IMR-90 (cell line): ENCODE measurements at regions not wholly inside any gene's neighbourhood (a gene's known extent, or its start where the extent isn't known, plus 50 kb on each side); places are given as distances from the start of the nearest gene placed in this dataset.

Experiments
- ATAC-seq: fragments of 200-7000 bp; cut with Tn5 transposase; 2 replicates; pipeline ENCODE4 v1.9.1; 2020; ENCODE audit warnings: low read depth, mild to moderate bottlenecking, moderate library complexity
- BruUV-seq: library from RNA; stranded (reverse); fragments of 400-500 nt; replicated peaks from 2 replicates; lab custom pipeline; 2021; lab: Mats Ljungman, UMichigan
- CTCF ChIA-PET: fragments of 300-600 bp; formaldehyde crosslinking; extraction: SDS; loops from one replicate; lab custom pipeline; 2021; ENCODE audit warnings: antibody characterized with exemption; lab: Yijun Ruan, JAX
- POLR2A ChIA-PET: fragments of 300-600 bp; sonication (Branson Sonifier 250); formaldehyde crosslinking; loops from one replicate; lab custom pipeline; 2022; ENCODE audit warnings: antibody characterized with exemption; ENCODE audit not compliant: unreplicated experiment; lab: Charles Lee
- DNase-seq: peaks from one replicate; pipeline ENCODE4 v3.0.0; 2013
- H2AFZ ChIP-seq: replicated peaks from 2 replicates; pipeline ENCODE3; 2013; ENCODE audit warnings: low read length, mild to moderate bottlenecking; ENCODE audit not compliant: poor library complexity
- H2AK5ac ChIP-seq: 2 replicates; pipeline ENCODE4 v1.6.1; 2013; ENCODE audit warnings: low read depth, low read length, inconsistent platforms
- H2AK9ac ChIP-seq: replicated peaks from 2 replicates; pipeline ENCODE3; 2013; ENCODE audit warnings: mild to moderate bottlenecking, low read depth, low read length, moderate library complexity; ENCODE audit not compliant: poor library complexity
- H2BK120ac ChIP-seq: 2 replicates; pipeline ENCODE4 v1.6.1; 2013; ENCODE audit warnings: low read depth, low read length, inconsistent platforms
- H2BK15ac ChIP-seq: 3 replicates; pipeline ENCODE4 v1.6.1; 2013; ENCODE audit warnings: low read depth, low read length, inconsistent platforms
- H2BK20ac ChIP-seq: 2 replicates; pipeline ENCODE4 v1.6.1; 2013; ENCODE audit warnings: low read depth, mild to moderate bottlenecking, inconsistent platforms, low read length, moderate library complexity
- H2BK5ac ChIP-seq: 2 replicates; pipeline ENCODE4 v1.6.1; 2013; ENCODE audit warnings: mild to moderate bottlenecking, low read depth, low read length, inconsistent platforms; ENCODE audit not compliant: poor library complexity, severe bottlenecking
- H3K14ac ChIP-seq: replicated peaks from 2 replicates; pipeline ENCODE4 v1.6.1; 2013; ENCODE audit warnings: low read depth, low read length, inconsistent platforms
- H3K18ac ChIP-seq: 2 replicates; pipeline ENCODE4 v1.6.1; 2013; ENCODE audit warnings: low read depth, low read length, control low read depth
- H3K23ac ChIP-seq: 2 replicates; pipeline ENCODE4 v1.6.1; 2013; ENCODE audit warnings: low read depth, low read length, inconsistent platforms
- H3K27ac ChIP-seq: 2 replicates; pipeline ENCODE4 v1.5.1; 2013; ENCODE audit warnings: mild to moderate bottlenecking, control low read depth, low read length; ENCODE audit not compliant: insufficient read depth
- H3K27me3 ChIP-seq: 2 replicates; pipeline ENCODE4 v1.6.1; 2013; ENCODE audit warnings: low read length; ENCODE audit not compliant: control insufficient read depth, insufficient read depth
- H3K36me3 ChIP-seq: 2 replicates; pipeline ENCODE4 v1.6.1; 2013; ENCODE audit warnings: low read length, mixed read lengths; ENCODE audit not compliant: control insufficient read depth, insufficient read depth
- H3K4ac ChIP-seq: 2 replicates; pipeline ENCODE4 v1.6.1; 2013; ENCODE audit warnings: low read depth, low read length, inconsistent platforms
- H3K4me1 ChIP-seq: 2 replicates; pipeline ENCODE4 v1.6.1; 2013; ENCODE audit warnings: low read length, mixed read lengths; ENCODE audit not compliant: control insufficient read depth, insufficient read depth
- H3K4me2 ChIP-seq: 2 replicates; pipeline ENCODE4 v1.6.1; 2013; ENCODE audit warnings: low read depth, mild to moderate bottlenecking, control low read depth, low read length, moderate library complexity
- H3K4me3 ChIP-seq: 2 replicates; pipeline ENCODE4 v1.5.1; 2013; ENCODE audit warnings: low read depth, mild to moderate bottlenecking, control low read depth, low read length, moderate library complexity; ENCODE audit not compliant: insufficient read depth
- H3K56ac ChIP-seq: 2 replicates; pipeline ENCODE4 v1.6.1; 2013; ENCODE audit warnings: low read length, inconsistent platforms; ENCODE audit not compliant: insufficient read depth; ENCODE audit errors: extremely low read depth
- H3K79me1 ChIP-seq, 2 experiments: 2 replicates each; pipeline ENCODE4 v1.6.1; 2013; ENCODE audit warnings: low read length in 2 of 2, inconsistent platforms in 1 of 2, low read depth in 1 of 2
- H3K9ac ChIP-seq: 2 replicates; pipeline ENCODE4 v1.6.1; 2013; ENCODE audit warnings: low read depth, low read length, control low read depth
- H3K9me1 ChIP-seq: 2 replicates; pipeline ENCODE4 v1.6.1; 2013; ENCODE audit warnings: low read length, inconsistent platforms; ENCODE audit not compliant: insufficient read depth
- H3K9me3 ChIP-seq: 2 replicates; pipeline ENCODE4 v1.6.1; 2013; ENCODE audit warnings: low read length; ENCODE audit not compliant: control insufficient read depth, insufficient read depth
- H4K20me1 ChIP-seq: 2 replicates; pipeline ENCODE4 v1.6.1; 2013; ENCODE audit warnings: low read length, inconsistent platforms; ENCODE audit not compliant: insufficient read depth
- H4K5ac ChIP-seq: 2 replicates; pipeline ENCODE4 v1.6.1; 2013; ENCODE audit warnings: mild to moderate bottlenecking, low read depth, low read length, control low read depth
- H4K8ac ChIP-seq, 2 experiments: 2 replicates each; pipeline ENCODE4 v1.6.1; 2013; ENCODE audit warnings: low read depth in 2 of 2, low read length in 2 of 2, control low read depth in 1 of 2, inconsistent platforms in 1 of 2
- H4K91ac ChIP-seq: 2 replicates; pipeline ENCODE4 v1.6.1; 2013; ENCODE audit warnings: low read depth, low read length, inconsistent platforms; ENCODE audit not compliant: insufficient read depth
- MAFK ChIP-seq: IDR thresholded peaks from 2 replicates; pipeline ENCODE4 v1.6.1; 2012; ENCODE audit warnings: low read depth, low read length, improper control_type of control experiment
- POLR2A ChIP-seq: IDR thresholded peaks from 2 replicates; pipeline ENCODE4 v1.6.1; 2012; ENCODE audit warnings: mild to moderate bottlenecking, low read depth, low read length
- WGBS, 2 experiments: methylation state at CpG; one replicate each; pipeline versions ENCODE4 v1.1.5 to v1.1.7; 2013; ENCODE audit warnings: missing lambda C conversion rate in 2 of 2; ENCODE audit not compliant: insufficient read length in 1 of 2; ENCODE audit errors: extremely low coverage in 2 of 2; 5-methylcytosine and 5-hydroxymethylcytosine counted together
- dilution Hi-C: fragments of 300-500 bp; cut with HindIII; formaldehyde crosslinking; loops from one replicate; pipeline ENCODE4 v1.14.3; 2018; ENCODE audit warnings: low sequenced_read_pairs; ENCODE audit not compliant: unreplicated experiment
- in situ Hi-C: fragments of 300-500 bp; cut with MboI; formaldehyde crosslinking; loops from 3 replicates; pipeline ENCODE4 v1.14.3; 2019; ENCODE audit warnings: low sequenced_read_pairs, inconsistent platforms, mixed read lengths
- intact Hi-C: fragments of 100-400 bp; cut with micrococcal nuclease; formaldehyde crosslinking; loops from 2 replicates; pipeline ENCODE4 v1.10.0; 2022

DNA sequence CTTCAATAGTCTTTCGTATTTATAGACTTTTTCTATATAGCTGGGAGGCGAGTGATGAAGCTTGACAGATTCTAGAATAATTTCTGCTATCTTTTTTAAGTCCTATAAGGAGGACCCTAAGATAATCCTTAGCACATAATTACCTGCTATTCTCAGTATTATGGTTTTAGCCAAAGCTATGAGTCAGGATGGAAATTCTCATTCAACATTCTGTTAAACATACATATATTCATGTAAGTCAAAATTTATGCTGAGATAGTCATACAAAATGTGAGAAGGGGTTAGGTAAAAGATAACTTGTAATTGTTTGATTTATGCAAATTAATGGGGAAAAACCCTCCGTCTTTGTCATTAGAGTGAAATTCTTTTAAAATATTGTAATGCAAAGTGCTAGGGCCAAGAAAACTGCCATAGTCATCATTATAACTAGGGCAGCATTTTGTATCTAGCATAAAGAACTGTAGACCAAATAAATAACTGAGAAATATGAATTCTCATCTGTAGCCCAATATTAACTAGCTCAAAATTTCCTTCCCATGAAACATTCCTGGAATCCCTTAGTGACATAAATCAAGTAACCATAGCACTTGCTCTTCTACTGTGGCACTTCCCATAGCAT lies 118.5 kb downstream of the MRPS30 start:
- Histone ChIP-seq H4K5ac (no peak overlapping the region), H3K9ac (no peak overlapping the region), H3K14ac (no peak overlapping the region), H3K79me1 (no peaks in the 10 kb centered on the region), H3K27ac (no peak overlapping the region), H3K23ac (no peak overlapping the region), H3K36me3 (no peaks in the 10 kb centered on the region), H3K18ac (no peak overlapping the region), H3K4ac (no peak overlapping the region), H2BK120ac (no peak overlapping the region), H2BK15ac (no peak overlapping the region), H3K27me3 (no peaks in the 10 kb centered on the region), H2BK5ac (no peak overlapping the region), H3K4me1 (no peaks in the 10 kb centered on the region), H3K4me3 (no peak overlapping the region), H4K8ac (no peak overlapping the region), H2AK9ac (no peak overlapping the region), H3K9me3 (0 out of 2 replicates have a peak, but pooled peaks cover 1% of the 10 kb centered on the region), H2AFZ (no peak overlapping the region), H2BK20ac (no peak overlapping the region), H3K4me2 (no peak overlapping the region), H4K91ac (no peak overlapping the region), H4K20me1 (no peaks in the 10 kb centered on the region), H3K56ac (no peak overlapping the region), H3K9me1 (no peaks in the 10 kb centered on the region), H2AK5ac (no peak overlapping the region)
- BruUV-seq, result no TSS peak
- WGBS, 2 experiments, result no CpG with 5 or more reads among the region's 3 CpGs
- ChIA-PET POLR2A (no interaction called here), CTCF (no interaction called here)
- ATAC-seq (no peak), DNase-seq (no peak)
- dilution Hi-C loops (no loop called here), intact Hi-C loops (no loop called here), in situ Hi-C loops (no loop called here)
- TF ChIP-seq MAFK (peak; percentile 45), POLR2A (no peak)
